Lung (tissue), 11 donors: ENCODE measurements at regions not wholly inside any gene's neighbourhood (a gene's known extent, or its start where the extent isn't known, plus 50 kb on each side); places are given as distances from the start of the nearest gene placed in this dataset.

Experiments used
- ATAC-seq: fragments of 200-7000 bp; cut with Tn5 transposase; one replicate; pipeline ENCODE4 v1.9.1; 2020; ENCODE audit warnings: moderate number of reproducible peaks; ENCODE audit not compliant: insufficient read depth, low FRiP score
- DNase-seq, 3 donors: peaks; one replicate each; pipeline ENCODE4 v3.0.0-alpha.2; 2013 to 2017
- H3K27ac ChIP-seq, 2 donors: one replicate each; pipeline ENCODE4 v1.5.1; 2013; ENCODE audit warnings: mild to moderate bottlenecking in 2 of 2, moderate library complexity in 2 of 2, control low read depth in 1 of 2, inconsistent platforms in 1 of 2, low read depth in 1 of 2, low read length in 1 of 2
- H3K27me3 ChIP-seq, 3 donors: one replicate each; pipeline ENCODE4 v1.5.1; 2013; ENCODE audit warnings: low read length in 2 of 3; ENCODE audit not compliant: control insufficient read depth in 3 of 3, insufficient read depth in 3 of 3
- H3K36me3 ChIP-seq, 4 donors: one replicate each; pipeline ENCODE4 v1.5.1; 2013; ENCODE audit warnings: low read length in 4 of 4, mild to moderate bottlenecking in 1 of 4, moderate library complexity in 1 of 4; ENCODE audit not compliant: control insufficient read depth in 4 of 4, insufficient read depth in 4 of 4
- H3K4me1 ChIP-seq, 5 donors: one replicate each; pipeline ENCODE4 v1.5.1; 2013; ENCODE audit warnings: low read length in 5 of 5, mild to moderate bottlenecking in 2 of 5, moderate library complexity in 1 of 5; ENCODE audit not compliant: control insufficient read depth in 5 of 5, insufficient read depth in 5 of 5
- H3K4me3 ChIP-seq: one replicate; pipeline ENCODE4 v1.5.1; 2013; ENCODE audit warnings: mild to moderate bottlenecking, control low read depth, moderate library complexity
- H3K9ac ChIP-seq, 2 donors: one replicate each; pipeline ENCODE4 v1.5.1; 2013; ENCODE audit warnings: low read length in 2 of 2, control low read depth in 1 of 2; ENCODE audit not compliant: insufficient read depth in 1 of 2
- H3K9me3 ChIP-seq, 4 donors: one replicate each; pipeline ENCODE4 v1.5.1; 2013; ENCODE audit warnings: low read length in 3 of 4, mild to moderate bottlenecking in 1 of 4, moderate library complexity in 1 of 4; ENCODE audit not compliant: control insufficient read depth in 4 of 4, insufficient read depth in 3 of 4
- WGBS, 2 donors: extraction: QIAGEN DNeasy Blood & Tissue Kit; methylation state at CpG; one replicate each; pipeline ENCODE4 v1.1.7; 2013; 5-methylcytosine and 5-hydroxymethylcytosine counted together
- TF ChIP-seq, protein P1 (sequence below): IDR thresholded peaks from 2 replicates; pipeline ENCODE4 v1.5.1; 2012; ENCODE audit warnings: mild to moderate bottlenecking; ENCODE audit errors: control extremely low read depth, extremely low read depth
- donor health status: control.
- donor health status: control.
- donor health status: Bipolar disorder and iron deficiency.
- donor health status: healthy.
- donor health status: DM: yes; HTN: yes; CAD: no.

DNA sequence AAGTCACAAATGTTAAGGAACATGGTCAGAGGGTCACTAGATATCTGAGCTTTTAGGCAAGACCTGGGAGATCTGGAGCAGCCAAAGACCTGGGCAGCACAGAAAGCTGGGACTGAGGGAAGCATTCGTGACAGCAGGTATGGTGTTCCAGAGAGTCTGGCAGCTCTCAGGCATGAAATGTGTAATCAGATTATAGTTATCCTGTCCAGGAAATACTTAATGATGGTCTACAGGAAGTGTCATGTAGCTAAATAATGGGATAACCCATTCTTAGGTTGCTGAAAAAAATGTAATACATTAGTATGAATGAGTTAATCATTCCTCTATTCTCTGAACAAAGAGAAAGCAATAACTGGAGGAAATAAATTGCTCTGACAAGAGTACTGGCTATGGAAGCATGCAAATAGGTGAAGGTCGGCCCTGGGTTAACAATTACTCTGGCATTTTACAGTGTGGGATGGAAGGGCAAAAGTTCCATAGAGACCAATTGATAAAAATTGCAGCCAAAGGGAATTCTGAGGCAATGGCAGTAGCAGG lies 740.5 kb downstream of the CBLN4 start:
- ATAC-seq = no peak
- 67 to 71% methylated on average over 2 of the region's 2 CpGs for WGBS, 2 donors
- Histone ChIP-seq H3K27me3 (no peaks in the 10 kb centered on the region), H3K36me3 (no peaks in the 10 kb centered on the region), H3K4me1 (peaks cover 0 to 7% (median 0%) of the 10 kb centered on the region in 5 donors), H3K9ac (no peak overlapping the region), H3K27ac (no peak overlapping the region), H3K9me3 (no peaks in the 10 kb centered on the region), H3K4me3 (no peak overlapping the region)
- TF ChIP-seq, protein P1, sequence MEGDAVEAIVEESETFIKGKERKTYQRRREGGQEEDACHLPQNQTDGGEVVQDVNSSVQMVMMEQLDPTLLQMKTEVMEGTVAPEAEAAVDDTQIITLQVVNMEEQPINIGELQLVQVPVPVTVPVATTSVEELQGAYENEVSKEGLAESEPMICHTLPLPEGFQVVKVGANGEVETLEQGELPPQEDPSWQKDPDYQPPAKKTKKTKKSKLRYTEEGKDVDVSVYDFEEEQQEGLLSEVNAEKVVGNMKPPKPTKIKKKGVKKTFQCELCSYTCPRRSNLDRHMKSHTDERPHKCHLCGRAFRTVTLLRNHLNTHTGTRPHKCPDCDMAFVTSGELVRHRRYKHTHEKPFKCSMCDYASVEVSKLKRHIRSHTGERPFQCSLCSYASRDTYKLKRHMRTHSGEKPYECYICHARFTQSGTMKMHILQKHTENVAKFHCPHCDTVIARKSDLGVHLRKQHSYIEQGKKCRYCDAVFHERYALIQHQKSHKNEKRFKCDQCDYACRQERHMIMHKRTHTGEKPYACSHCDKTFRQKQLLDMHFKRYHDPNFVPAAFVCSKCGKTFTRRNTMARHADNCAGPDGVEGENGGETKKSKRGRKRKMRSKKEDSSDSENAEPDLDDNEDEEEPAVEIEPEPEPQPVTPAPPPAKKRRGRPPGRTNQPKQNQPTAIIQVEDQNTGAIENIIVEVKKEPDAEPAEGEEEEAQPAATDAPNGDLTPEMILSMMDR = no peak
- DNase-seq = no peak

GRCh38 chr20:55258559-55258958 lies 746.8 kb downstream of the CBLN4 start:
- H3K27me3 ChIP-seq = no peaks in the 10 kb centered on the region
- H3K4me3 ChIP-seq = no peak overlapping the region
- DNase-seq = no peak
- H3K36me3 ChIP-seq = no peaks in the 10 kb centered on the region
- no peak overlapping the region for H3K27ac ChIP-seq
- 47 to 57% methylated on average over 2 of the region's 2 CpGs for WGBS, 2 donors
- no peaks in the 10 kb centered on the region for H3K9me3 ChIP-seq
- ATAC-seq = no peak
- peaks cover 0 to 7% (median 0%) of the 10 kb centered on the region in 5 donors for H3K4me1 ChIP-seq
- H3K9ac ChIP-seq = no peak overlapping the region
- TF ChIP-seq, protein P1 = no peak

GRCh38 chr20:55255016-55255415 lies 750.3 kb downstream of the CBLN4 start:
- no peak overlapping the region for H3K27ac ChIP-seq

More at GRCh38 chr20:55255016-55255415, 750.3 kb downstream of the CBLN4 start:
- WGBS, 2 donors = 92 to 93% methylated on average over 6 of the region's 6 CpGs
- TF ChIP-seq, protein P1 = no peak
- ATAC-seq = no peak
- no peaks in the 10 kb centered on the region for H3K36me3 ChIP-seq
- H3K9ac ChIP-seq = no peak overlapping the region
- DNase-seq = no peak
- no peak overlapping the region for H3K4me3 ChIP-seq
- H3K9me3 ChIP-seq = peaks cover 0 to 3% (median 0%) of the 10 kb centered on the region in 4 donors
- peaks cover 0 to 19% (median 4%) of the 10 kb centered on the region in 5 donors for H3K4me1 ChIP-seq
- no peaks in the 10 kb centered on the region for H3K27me3 ChIP-seq
